ENCODE measurements at regions not wholly inside any gene's neighbourhood (a gene's known extent, or its start where the extent isn't known, plus 50 kb on each side); places are given as distances from the start of the nearest gene placed in this dataset.

GRCh38 chr3:156605686-156606605, 51.0 kb upstream of the SSR3 start:
- ChIA-PET CTCF (ENCODE audit: partially characterized antibody) (interaction anchor here (0.9 kb wide), 1 partner anchor 68 kb away, joined by 3 read pairs; no protein-coding TSS in a partner anchor), POLR2A (ENCODE audit: partially characterized antibody) (interaction anchor here (1.2 to 1.3 kb wide), 2 partner anchors 23 to 59 kb away, joined by 3 to 5 read pairs; no protein-coding TSS in a partner anchor)
- peak overlapping the region in 3 of 7 donors; percentile 33 to 42 (median 37) for H3K27ac Mint-ChIP-seq

GRCh38 chr3:156604642-156605144, 49.8 kb upstream of the SSR3 start:
- intact Hi-C loops (cut with micrococcal nuclease): no loop called here
- no peaks in the 10 kb centered on the region for H3K36me3 ChIP-seq (ENCODE audit: insufficient read depth, low read length)
- no peaks in the 10 kb centered on the region for H3K9me3 Mint-ChIP-seq
- H3K4me1 ChIP-seq (ENCODE audit: insufficient read depth, low read length): no peaks in the 10 kb centered on the region
- ChIA-PET POLR2A (ENCODE audit: partially characterized antibody) (interaction anchor here (1.2 kb wide), 1 partner anchor 22 kb away, joined by 3 read pairs; no protein-coding TSS in a partner anchor), CTCF (ENCODE audit: partially characterized antibody) (no interaction called here)
- no peak for DNase-seq
- H3K36me3 Mint-ChIP-seq: no peaks in the 10 kb centered on the region
- no peak overlapping the region for H3K27ac Mint-ChIP-seq
- no peaks in the 10 kb centered on the region for H3K27me3 ChIP-seq (ENCODE audit: insufficient read depth, low read length)
- no peaks in the 10 kb centered on the region for H3K9me3 ChIP-seq (ENCODE audit: control insufficient read depth in 1 of 2, low read length in 2 of 2)
- peaks cover 8 to 11% of the 10 kb centered on the region in 2 donors for H3K27me3 Mint-ChIP-seq
- H3K4me1 Mint-ChIP-seq: peaks cover 4 to 12% (median 8%) of the 10 kb centered on the region in 4 donors
- H3K27ac ChIP-seq (ENCODE audit: low read depth, low read length): no peak overlapping the region
- H3K4me3 Mint-ChIP-seq: no peak overlapping the region
- no peak overlapping the region for H3K4me3 ChIP-seq (ENCODE audit: low read length in 2 of 2)

More at GRCh38 chr3:156605686-156606605, 51.0 kb upstream of the SSR3 start:
- H3K9me3 Mint-ChIP-seq: no peaks in the 10 kb centered on the region
- H3K9me3 ChIP-seq (ENCODE audit: control insufficient read depth in 1 of 2, low read length in 2 of 2): no peaks in the 10 kb centered on the region
- intact Hi-C loops (cut with micrococcal nuclease): no loop called here
- H3K27me3 ChIP-seq (ENCODE audit: insufficient read depth, low read length): no peaks in the 10 kb centered on the region
- peaks cover 10 to 11% of the 10 kb centered on the region in 2 donors for H3K27me3 Mint-ChIP-seq
- H3K36me3 Mint-ChIP-seq: no peaks in the 10 kb centered on the region
- H3K4me1 Mint-ChIP-seq: peaks cover 4 to 15% (median 8%) of the 10 kb centered on the region in 4 donors
- H3K36me3 ChIP-seq (ENCODE audit: insufficient read depth, low read length): no peaks in the 10 kb centered on the region
- H3K27ac ChIP-seq (ENCODE audit: low read depth, low read length): no peak overlapping the region
- H3K4me1 ChIP-seq (ENCODE audit: insufficient read depth, low read length): no peaks in the 10 kb centered on the region
- H3K4me3 ChIP-seq (ENCODE audit: low read length in 2 of 2): peak overlapping the region in 1 of 2 donors; percentile 26
- no peak for DNase-seq
- peak overlapping the region; percentile 75 to 88 (median 83) for H3K4me3 Mint-ChIP-seq

Measured in CD4-positive, alpha-beta memory T cell (primary cell).